DOHH2 (cell line): ENCODE measurements at regions not wholly inside any gene's neighbourhood (a gene's known extent, or its start where the extent isn't known, plus 50 kb on each side); places are given as distances from the start of the nearest gene placed in this dataset.

Experiments
- H3F3A ChIP-seq: fragments of 200-600 bp; sonication (generic), shearing (Covaris generic); 2 replicates; pipeline ENCODE4 v1.6.0; 2016; ENCODE audit warnings: antibody characterized with exemption, mild to moderate bottlenecking; ENCODE audit not compliant: control insufficient read depth, insufficient read depth
- H3K27ac ChIP-seq: fragments of 200-600 bp; sonication (generic); 2 replicates; pipeline ENCODE4 v1.5.1; 2014; ENCODE audit warnings: low read depth, mild to moderate bottlenecking, low read length, moderate library complexity
- H3K27me3 ChIP-seq: fragments of 200-600 bp; sonication (generic); 2 replicates; pipeline ENCODE4 v1.6.1; 2014; ENCODE audit warnings: mild to moderate bottlenecking, low read length, mixed read lengths; ENCODE audit not compliant: control insufficient read depth
- H3K36me3 ChIP-seq: fragments of 200-600 bp; sonication (generic); 2 replicates; pipeline ENCODE4 v1.6.1; 2014; ENCODE audit warnings: mild to moderate bottlenecking, low read length, moderate library complexity, mixed read lengths; ENCODE audit not compliant: control insufficient read depth
- H3K4me1 ChIP-seq: fragments of 200-600 bp; sonication (generic); 2 replicates; pipeline ENCODE4 v1.6.1; 2014; ENCODE audit warnings: mild to moderate bottlenecking, low read length, mixed read lengths; ENCODE audit not compliant: control insufficient read depth
- H3K4me2 ChIP-seq: fragments of 200-600 bp; sonication (generic); 2 replicates; pipeline ENCODE4 v1.6.0; 2014; ENCODE audit warnings: mild to moderate bottlenecking, low read length, moderate library complexity
- H3K4me3 ChIP-seq: fragments of 200-600 bp; sonication (generic); 2 replicates; pipeline ENCODE4 v1.5.1; 2014; ENCODE audit warnings: mild to moderate bottlenecking, low read length, mixed read lengths
- H3K79me2 ChIP-seq: fragments of 200-600 bp; sonication (generic); 2 replicates; pipeline ENCODE4 v1.6.1; 2014; ENCODE audit warnings: mild to moderate bottlenecking, low read length, mixed read lengths; ENCODE audit not compliant: control insufficient read depth
- H3K9me2 ChIP-seq: fragments of 200-600 bp; sonication (generic); replicated peaks from 2 replicates; pipeline ENCODE4 v1.6.1; 2014; ENCODE audit warnings: mild to moderate bottlenecking, low read length, mixed read lengths; ENCODE audit not compliant: control insufficient read depth
- H3K9me3 ChIP-seq: fragments of 200-600 bp; sonication (generic); 2 replicates; pipeline ENCODE4 v1.6.1; 2014; ENCODE audit warnings: antibody characterized with exemption, low read length, mixed read lengths; ENCODE audit not compliant: control insufficient read depth, insufficient read depth
- H4K20me1 ChIP-seq: fragments of 200-600 bp; sonication (generic); 2 replicates; pipeline ENCODE4 v1.6.0; 2014; ENCODE audit warnings: low read depth, mild to moderate bottlenecking, antibody characterized with exemption, low read length, moderate library complexity; ENCODE audit not compliant: control insufficient read depth, insufficient read depth
- CTCF ChIP-seq: fragments of 200-600 bp; sonication (generic); IDR thresholded peaks from one replicate; pipeline ENCODE4 v1.5.1; 2014; ENCODE audit warnings: antibody characterized with exemption, mild to moderate bottlenecking, low read depth, low read length; ENCODE audit not compliant: poor library complexity, severe bottlenecking
- EZH2phosphoT487 ChIP-seq: fragments of 200-600 bp; sonication (generic); IDR thresholded peaks from 2 replicates; pipeline ENCODE4 v1.6.1; 2017; ENCODE audit warnings: borderline replicate concordance, mild to moderate bottlenecking, antibody characterized with exemption, low read length, moderate library complexity, mixed read lengths

DNA sequence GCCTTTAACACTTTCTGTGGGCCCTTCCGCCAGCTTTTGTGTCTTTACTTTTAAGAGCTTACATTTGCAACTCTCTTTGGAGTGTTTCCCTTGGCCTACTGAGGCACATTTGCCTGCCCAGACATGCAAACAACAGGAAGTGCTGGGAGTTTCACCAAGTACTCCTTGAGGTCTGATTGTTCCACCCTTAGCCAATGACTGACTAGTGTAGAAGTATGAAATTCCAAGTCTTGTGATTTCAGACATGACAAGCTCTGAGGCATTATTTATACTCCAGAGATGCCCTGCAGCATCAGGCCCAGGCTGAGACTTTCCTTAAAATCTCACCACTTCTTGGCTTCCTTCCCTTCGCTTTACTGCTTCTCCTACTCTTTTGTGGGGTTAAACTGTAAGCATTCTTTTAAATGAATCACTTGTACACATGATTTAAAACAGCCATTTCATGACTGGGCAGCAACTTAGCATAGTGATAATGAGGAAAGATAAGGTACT is 174.1 kb downstream of the SLC6A15 start:
- no peaks in the 10 kb centered on the region for H3K9me3 ChIP-seq
- TF ChIP-seq EZH2phosphoT487 (no peak), CTCF (no peak)
- H3F3A ChIP-seq: no peaks in the 10 kb centered on the region
- H3K4me3 ChIP-seq: no peak overlapping the region
- no peak overlapping the region for H3K4me2 ChIP-seq
- no peaks in the 10 kb centered on the region for H3K36me3 ChIP-seq
- no peaks in the 10 kb centered on the region for H4K20me1 ChIP-seq
- no peaks in the 10 kb centered on the region for H3K9me2 ChIP-seq
- no peak overlapping the region for H3K27ac ChIP-seq
- H3K79me2 ChIP-seq: no peaks in the 10 kb centered on the region
- H3K4me1 ChIP-seq: no peaks in the 10 kb centered on the region
- no peaks in the 10 kb centered on the region for H3K27me3 ChIP-seq

- Histone ChIP-seq H3K27me3 (no peaks in the 10 kb centered on the region), H3K9me2 (no peaks in the 10 kb centered on the region), H3K36me3 (no peaks in the 10 kb centered on the region), H3K27ac (no peak overlapping the region), H4K20me1 (no peaks in the 10 kb centered on the region), H3K4me2 (no peak overlapping the region), H3K79me2 (no peaks in the 10 kb centered on the region), H3K4me1 (no peaks in the 10 kb centered on the region), H3K4me3 (no peak overlapping the region), H3K9me3 (no peaks in the 10 kb centered on the region), H3F3A (no peaks in the 10 kb centered on the region)
- TF ChIP-seq EZH2phosphoT487: no peak
- TF ChIP-seq CTCF: no peak
These were observed 179.7 kb downstream of the SLC6A15 start for GRCh38 chr12:84732828-84733340.

DNA sequence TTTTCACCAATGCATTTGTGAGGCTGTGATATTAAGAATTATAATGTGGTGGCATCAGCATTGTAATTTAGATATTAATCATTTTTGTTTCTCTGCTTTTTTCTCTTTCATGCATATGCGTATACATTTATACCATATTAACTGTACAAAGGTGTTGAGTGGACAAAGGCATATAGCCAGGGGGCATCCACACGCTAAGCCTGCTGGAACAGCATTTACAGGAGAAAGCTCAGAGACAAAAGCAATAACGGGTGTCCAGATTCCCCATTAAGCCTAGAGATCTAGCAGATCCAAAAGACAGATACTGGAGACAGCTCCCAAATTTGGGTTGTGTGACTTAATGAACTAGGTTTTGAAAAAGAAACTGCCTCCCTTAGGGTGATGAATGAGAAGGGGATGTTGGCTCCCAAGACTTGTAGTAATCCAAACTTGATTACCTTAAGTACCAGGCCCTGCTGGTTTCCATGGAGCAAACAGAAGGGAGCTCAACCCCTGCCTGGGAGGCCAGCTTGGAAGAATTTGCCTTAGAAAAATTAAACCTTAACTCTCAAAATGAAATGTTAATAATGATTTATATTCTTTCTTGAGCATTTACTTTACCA is 181.9 kb downstream of the SLC6A15 start:
- no peak for TF ChIP-seq CTCF
- no peak for TF ChIP-seq EZH2phosphoT487
- no peaks in the 10 kb centered on the region for H3F3A ChIP-seq
- no peaks in the 10 kb centered on the region for H3K9me3 ChIP-seq
- H3K4me2 ChIP-seq: no peak overlapping the region
- no peaks in the 10 kb centered on the region for H3K9me2 ChIP-seq
- H3K4me1 ChIP-seq: no peaks in the 10 kb centered on the region
- no peaks in the 10 kb centered on the region for H3K27me3 ChIP-seq
- H3K4me3 ChIP-seq: no peak overlapping the region
- no peak overlapping the region for H3K27ac ChIP-seq
- H3K36me3 ChIP-seq: no peaks in the 10 kb centered on the region
- no peaks in the 10 kb centered on the region for H3K79me2 ChIP-seq
- no peaks in the 10 kb centered on the region for H4K20me1 ChIP-seq
